ENCODE measurements at regions not wholly inside any gene's neighbourhood (a gene's known extent, or its start where the extent isn't known, plus 50 kb on each side); places are given as distances from the start of the nearest gene placed in this dataset.

GRCh38 chr1:203422116-203422515 is 53.5 kb upstream of the PRELP start:
- H3K4me1 ChIP-seq (ENCODE audit: control insufficient read depth, extremely low read depth, insufficient read depth, low read length) = no peaks in the 10 kb centered on the region
- no peaks in the 10 kb centered on the region for H3K9me1 ChIP-seq (replicated peaks; ENCODE audit: control insufficient read depth, extremely low read depth, insufficient read depth, low read length)
- no peaks in the 10 kb centered on the region for H3K36me3 ChIP-seq (ENCODE audit: control insufficient read depth in 2 of 2, extremely low read depth in 1 of 2, insufficient read depth in 2 of 2, low read length in 2 of 2)
- no peak for FAIRE-seq
- H3K27ac ChIP-seq (ENCODE audit: insufficient read depth, low read depth, low read length) = no peak overlapping the region
- intact Hi-C loops (cut with micrococcal nuclease) (no loop called here), dilution Hi-C loops (cut with MboI; ENCODE audit: extremely low pct_ligation_motif_present, low sequenced_read_pairs) (loop anchor here (10.0 kb wide), 1 partner anchor 57 kb away; no protein-coding TSS in a partner anchor)
- no peak overlapping the region for H2AFZ ChIP-seq (ENCODE audit: low read depth, low read length)
- no peaks in the 10 kb centered on the region for H4K20me1 ChIP-seq (replicated peaks; ENCODE audit: control insufficient read depth, extremely low read depth, insufficient read depth, low read length)
- ChIA-PET POLR2A (no interaction called here), CTCF (no interaction called here)
- no peak overlapping the region for H3K4me3 ChIP-seq (replicated peaks in 1 of 3; ENCODE audit: insufficient read depth in 1 of 3, low read depth in 1 of 3, low read length in 3 of 3)
- DNase-seq (ENCODE audit: low read depth, low spot score) = no peak
- TF ChIP-seq EZH2 (IDR thresholded peaks at IDR 0.05; ENCODE audit: borderline replicate concordance, low read depth, low read length, severe bottlenecking) (no peak), JUN (IDR thresholded peaks at IDR 0.05; ENCODE audit: borderline replicate concordance, insufficient read depth, insufficient read length, low read depth) (no peak), MYC (IDR thresholded peaks at IDR 0.05; ENCODE audit: low read depth, low read length) (no peak), POLR2AphosphoS5 (IDR thresholded peaks at IDR 0.05; ENCODE audit: insufficient read depth, low read depth, low read length) (no peak), FOS (IDR thresholded peaks at IDR 0.05; ENCODE audit: borderline replicate concordance, insufficient read depth, low read length) (no peak), MAX (IDR thresholded peaks at IDR 0.05; ENCODE audit: insufficient read depth, insufficient read length) (no peak), GATA2 (IDR thresholded peaks at IDR 0.05; ENCODE audit: insufficient read depth, insufficient read length, low read depth, low read length) (no peak), POLR2A (IDR thresholded peaks at IDR 0.05; ENCODE audit: low read depth, low read length) (no peak), CTCF (IDR thresholded peaks at IDR 0.05; ENCODE audit: extremely low read depth in 1 of 2, insufficient read depth in 1 of 2, low read depth in 1 of 2, low read length in 2 of 2) (no peak)
- H3K4me2 ChIP-seq (ENCODE audit: insufficient read depth, low read length) = no peak overlapping the region
- H3K9me3 ChIP-seq (replicated peaks; ENCODE audit: control insufficient read depth, insufficient read depth, low read length) = no peaks in the 10 kb centered on the region
- H3K27me3 ChIP-seq (ENCODE audit: control insufficient read depth in 2 of 2, insufficient read depth in 2 of 2, low read length in 2 of 2) = peaks cover 13 to 16% of the 10 kb centered on the region in 2 experiments
- H3K9ac ChIP-seq (replicated peaks; ENCODE audit: extremely low read depth, insufficient read depth, low read length) = no peak overlapping the region
- no peaks in the 10 kb centered on the region for H3K79me2 ChIP-seq (ENCODE audit: control insufficient read depth, insufficient read depth, low read length)
- BruUV-seq (replicated peaks) = no TSS peak

Data from endothelial cell of umbilical vein (primary cell).